ENCODE measurements at regions not wholly inside any gene's neighbourhood (a gene's known extent, or its start where the extent isn't known, plus 50 kb on each side); places are given as distances from the start of the nearest gene placed in this dataset.

- DNase-seq (ENCODE audit: low read depth): no peak
- TF ChIP-seq CTCF (IDR thresholded peaks at IDR 0.05; ENCODE audit: insufficient read depth, low read depth, low read length, missing control alignments): no peak
- H3K4me3 ChIP-seq (ENCODE audit: low read length): no peak overlapping the region
Observed at GRCh38 chr9:3687145-3687544, 161.3 kb upstream of the RFX3 start.

GRCh38 chr9:3682186-3682585 lies 156.4 kb upstream of the RFX3 start:
- H3K4me3 ChIP-seq (ENCODE audit: low read length): no peak overlapping the region
- no peak for DNase-seq (ENCODE audit: low read depth)
- no peak for TF ChIP-seq CTCF (IDR thresholded peaks at IDR 0.05; ENCODE audit: insufficient read depth, low read depth, low read length, missing control alignments)

DNA sequence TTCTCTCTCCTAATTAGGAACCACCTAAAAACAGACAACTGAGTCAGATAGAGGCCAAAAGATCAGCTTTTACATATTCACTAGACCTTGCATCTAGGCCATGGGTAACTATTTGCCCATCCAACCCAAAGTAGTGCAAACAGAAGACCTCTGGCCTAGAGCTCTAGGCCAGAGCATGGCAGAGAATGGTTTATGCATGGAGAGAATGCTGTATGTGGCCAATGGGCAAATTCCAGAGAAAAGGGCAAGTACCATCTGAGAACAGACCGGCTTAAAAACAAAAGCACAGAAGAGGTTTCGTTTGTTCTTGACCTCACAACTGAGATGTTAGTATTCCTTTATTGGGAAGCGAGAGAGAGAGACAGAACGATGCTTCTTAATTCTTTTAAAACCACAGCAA lies 151.7 kb upstream of the RFX3 start:
- DNase-seq (ENCODE audit: low read depth): no peak
- no peak overlapping the region for H3K4me3 ChIP-seq (ENCODE audit: low read length)
- TF ChIP-seq CTCF (IDR thresholded peaks at IDR 0.05; ENCODE audit: insufficient read depth, low read depth, low read length, missing control alignments): no peak

- no peak for TF ChIP-seq CTCF (IDR thresholded peaks at IDR 0.05; ENCODE audit: insufficient read depth, low read depth, low read length, missing control alignments)
- DNase-seq (ENCODE audit: low read depth): no peak
- no peak overlapping the region for H3K4me3 ChIP-seq (ENCODE audit: low read length)
Observed at GRCh38 chr9:3676766-3677165, 151.0 kb upstream of the RFX3 start.

- DNase-seq (ENCODE audit: low read depth): no peak
- TF ChIP-seq CTCF (IDR thresholded peaks at IDR 0.05; ENCODE audit: insufficient read depth, low read depth, low read length, missing control alignments): no peak
- no peak overlapping the region for H3K4me3 ChIP-seq (ENCODE audit: low read length)
Observed at GRCh38 chr9:3675946-3676345, 150.1 kb upstream of the RFX3 start.

DNA sequence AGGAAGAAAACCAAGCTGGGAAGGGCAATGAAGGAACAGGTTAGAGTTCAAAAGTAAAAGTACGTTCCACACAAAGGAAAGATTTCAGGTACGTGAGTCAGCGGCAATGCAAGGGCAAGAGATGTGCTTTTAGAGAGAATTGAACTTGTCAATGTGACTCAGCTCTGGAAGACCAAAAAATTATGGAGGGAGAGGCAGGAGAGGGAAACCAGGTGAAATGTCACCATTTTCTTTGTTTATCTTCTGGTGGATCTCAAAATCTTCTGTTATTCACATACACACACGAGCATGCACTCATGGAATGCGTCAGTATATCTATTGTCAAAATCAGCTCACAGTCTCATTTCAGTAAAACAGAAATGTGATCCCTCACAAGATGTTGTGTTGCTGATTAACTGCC lies 148.8 kb upstream of the RFX3 start:
- no peak overlapping the region for H3K4me3 ChIP-seq (ENCODE audit: low read length)
- DNase-seq (ENCODE audit: low read depth): peak; percentile 14
- TF ChIP-seq CTCF (IDR thresholded peaks at IDR 0.05; ENCODE audit: insufficient read depth, low read depth, low read length, missing control alignments): no peak

GRCh38 chr9:3672399-3672798 lies 146.6 kb upstream of the RFX3 start:
- no peak overlapping the region for H3K4me3 ChIP-seq (ENCODE audit: low read length)
- DNase-seq (ENCODE audit: low read depth): no peak
- TF ChIP-seq CTCF (IDR thresholded peaks at IDR 0.05; ENCODE audit: insufficient read depth, low read depth, low read length, missing control alignments): no peak

Measured in epithelial cell of esophagus (primary cell).